Dendritic cell treated with granulocyte-macrophage colony-stimulating factor and Interleukin-4, amounts not matched to agents 40 ng/mL and 50 ng/mL, for 4 days (primary cell): ENCODE measurements at regions not wholly inside any gene's neighbourhood (a gene's known extent, or its start where the extent isn't known, plus 50 kb on each side); places are given as distances from the start of the nearest gene placed in this dataset.

ENCODE experiments used
- H3K27ac Mint-ChIP-seq: one replicate; pipeline ENCODE4 v1.8.0; 2022; ENCODE audit warnings: mild to moderate bottlenecking, mixed read lengths
- H3K27me3 Mint-ChIP-seq: one replicate; pipeline ENCODE4 v1.8.0; 2022; ENCODE audit warnings: mild to moderate bottlenecking, mixed read lengths
- H3K36me3 Mint-ChIP-seq: one replicate; pipeline ENCODE4 v1.8.0; 2022; ENCODE audit warnings: low read depth, mixed read lengths
- H3K4me1 Mint-ChIP-seq: one replicate; pipeline ENCODE4 v1.8.0; 2022; ENCODE audit warnings: low read depth, mixed read lengths
- H3K4me3 Mint-ChIP-seq: one replicate; pipeline ENCODE4 v1.8.0; 2022; ENCODE audit warnings: mild to moderate bottlenecking, moderate library complexity, mixed read lengths
- H3K9me3 Mint-ChIP-seq: one replicate; pipeline ENCODE4 v1.8.0; 2022; ENCODE audit warnings: mixed read lengths
- intact Hi-C: fragments of 100-400 bp; cut with micrococcal nuclease; formaldehyde crosslinking; loops from one replicate; pipeline ENCODE4 v1.15.0; 2022

DNA sequence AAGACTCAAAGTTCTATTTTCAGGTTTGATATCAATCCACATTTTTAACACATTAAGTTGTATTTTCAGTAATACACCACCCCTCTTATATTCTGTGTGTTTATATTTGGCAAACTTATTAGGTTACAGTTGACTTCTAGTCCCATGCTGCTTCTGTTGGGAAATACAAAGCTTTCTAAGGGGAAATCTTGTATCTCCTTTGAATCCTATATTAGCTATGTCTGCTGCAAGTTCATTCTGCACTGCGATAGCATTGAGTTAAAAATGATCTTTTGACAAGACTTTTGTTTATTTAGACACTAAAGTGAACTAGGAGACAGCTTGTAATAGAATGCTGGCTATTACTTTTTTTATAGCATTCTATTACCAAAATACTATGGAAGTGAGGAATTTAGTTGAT lies 625.1 kb upstream of the ANKRD30A start:
- H3K27ac Mint-ChIP-seq: no peak overlapping the region
- intact Hi-C loops: no loop called here
- H3K4me3 Mint-ChIP-seq: no peak overlapping the region

DNA sequence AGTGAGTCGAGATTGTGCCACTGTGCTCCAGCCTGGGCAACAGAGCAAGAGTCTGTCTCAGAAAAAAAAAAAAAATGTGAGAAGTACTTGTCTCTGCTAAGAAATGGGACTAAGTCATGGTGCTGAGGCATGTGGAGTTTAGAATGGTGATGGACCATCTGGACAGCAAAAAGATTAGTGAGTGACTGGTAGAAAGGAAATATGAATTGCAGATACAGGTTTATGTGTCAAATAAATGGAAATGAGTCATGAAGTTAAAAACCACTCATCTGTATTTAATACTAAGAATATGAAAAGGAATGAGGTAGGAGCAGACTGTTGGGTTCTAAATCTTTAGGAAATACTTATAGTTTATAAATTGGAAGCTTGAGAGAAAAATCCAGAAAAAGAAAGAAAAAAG lies 625.7 kb upstream of the ANKRD30A start:
- H3K27me3 Mint-ChIP-seq: no peaks in the 10 kb centered on the region
- intact Hi-C loops: no loop called here

More for the DNA sequence above, 625.1 kb upstream of the ANKRD30A start:
- H3K9me3 Mint-ChIP-seq: peaks cover 8% of the 10 kb centered on the region
- no peaks in the 10 kb centered on the region for H3K36me3 Mint-ChIP-seq
- H3K27me3 Mint-ChIP-seq: no peaks in the 10 kb centered on the region
- no peaks in the 10 kb centered on the region for H3K4me1 Mint-ChIP-seq

DNA sequence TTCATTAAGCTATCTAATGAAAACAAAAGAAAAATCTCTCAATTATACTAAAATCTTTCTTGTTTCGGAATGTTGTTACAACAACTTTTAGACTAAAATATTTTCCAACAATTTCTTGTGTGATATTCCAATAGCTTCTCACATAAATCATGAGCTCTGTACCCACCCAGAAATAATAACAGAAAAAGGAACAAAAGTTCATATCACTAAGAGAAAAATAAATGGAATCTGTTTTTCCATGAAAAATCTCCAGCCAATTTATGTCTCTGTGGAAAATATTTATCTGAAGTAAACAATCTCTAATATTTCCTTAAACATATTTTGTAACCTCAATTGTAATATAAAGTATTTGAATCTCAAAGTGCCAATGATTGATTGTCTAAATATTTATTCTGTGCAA lies 628.6 kb upstream of the ANKRD30A start:
- H3K27me3 Mint-ChIP-seq: no peaks in the 10 kb centered on the region
- H3K9me3 Mint-ChIP-seq: no peaks in the 10 kb centered on the region
- no peak overlapping the region for H3K27ac Mint-ChIP-seq
- no peaks in the 10 kb centered on the region for H3K4me1 Mint-ChIP-seq
- no peaks in the 10 kb centered on the region for H3K36me3 Mint-ChIP-seq
- intact Hi-C loops: no loop called here
- no peak overlapping the region for H3K4me3 Mint-ChIP-seq

More for the DNA sequence above, 625.7 kb upstream of the ANKRD30A start:
- Mint-ChIP-seq H3K4me3 (no peak overlapping the region), H3K9me3 (peaks cover 8% of the 10 kb centered on the region), H3K4me1 (no peaks in the 10 kb centered on the region), H3K27ac (no peak overlapping the region), H3K36me3 (no peaks in the 10 kb centered on the region)

DNA sequence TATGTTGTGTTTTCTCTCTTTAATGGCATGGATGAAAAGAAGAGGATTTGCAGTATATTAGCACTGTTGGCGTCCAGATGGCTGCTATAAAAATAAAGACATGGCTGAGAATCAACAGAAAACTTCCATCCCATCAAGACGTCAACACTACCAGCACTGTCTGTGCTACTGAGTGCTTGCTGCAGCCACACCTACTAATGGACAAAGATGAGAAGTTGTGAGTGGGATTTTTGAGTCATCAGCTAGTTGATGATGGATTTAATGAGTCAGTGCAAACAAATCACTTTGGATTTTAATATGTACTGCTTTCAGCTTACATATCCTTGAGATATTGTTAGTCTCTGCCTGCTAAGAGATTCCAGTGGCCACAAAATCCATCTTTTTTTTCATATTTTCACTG lies 631.0 kb upstream of the ANKRD30A start:
- Mint-ChIP-seq H3K4me3 (no peak overlapping the region), H3K27ac (no peak overlapping the region), H3K9me3 (peaks cover 11% of the 10 kb centered on the region), H3K36me3 (no peaks in the 10 kb centered on the region), H3K4me1 (no peaks in the 10 kb centered on the region), H3K27me3 (no peaks in the 10 kb centered on the region)
- intact Hi-C loops: no loop called here

DNA sequence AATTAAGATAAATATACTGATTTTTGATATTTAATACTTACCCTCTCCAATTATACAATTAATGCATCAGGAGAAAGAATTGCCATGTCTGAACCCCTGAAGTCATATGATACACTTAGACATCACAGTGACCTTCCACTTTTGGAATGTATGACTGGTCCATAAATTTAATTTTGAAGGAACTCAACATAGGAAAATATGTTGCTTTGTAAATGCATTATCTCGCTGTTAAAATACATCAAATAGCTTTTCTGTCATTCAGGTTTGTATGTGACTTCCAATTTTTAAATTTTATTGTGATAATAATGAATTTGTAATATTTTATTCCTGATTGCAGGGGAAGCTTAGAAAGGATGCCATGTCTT lies 631.9 kb upstream of the ANKRD30A start:
- peaks cover 18% of the 10 kb centered on the region for H3K9me3 Mint-ChIP-seq
- no peaks in the 10 kb centered on the region for H3K27me3 Mint-ChIP-seq
- H3K4me3 Mint-ChIP-seq: no peak overlapping the region
- no peaks in the 10 kb centered on the region for H3K36me3 Mint-ChIP-seq
- H3K27ac Mint-ChIP-seq: no peak overlapping the region
- H3K4me1 Mint-ChIP-seq: no peaks in the 10 kb centered on the region
- intact Hi-C loops: no loop called here

DNA sequence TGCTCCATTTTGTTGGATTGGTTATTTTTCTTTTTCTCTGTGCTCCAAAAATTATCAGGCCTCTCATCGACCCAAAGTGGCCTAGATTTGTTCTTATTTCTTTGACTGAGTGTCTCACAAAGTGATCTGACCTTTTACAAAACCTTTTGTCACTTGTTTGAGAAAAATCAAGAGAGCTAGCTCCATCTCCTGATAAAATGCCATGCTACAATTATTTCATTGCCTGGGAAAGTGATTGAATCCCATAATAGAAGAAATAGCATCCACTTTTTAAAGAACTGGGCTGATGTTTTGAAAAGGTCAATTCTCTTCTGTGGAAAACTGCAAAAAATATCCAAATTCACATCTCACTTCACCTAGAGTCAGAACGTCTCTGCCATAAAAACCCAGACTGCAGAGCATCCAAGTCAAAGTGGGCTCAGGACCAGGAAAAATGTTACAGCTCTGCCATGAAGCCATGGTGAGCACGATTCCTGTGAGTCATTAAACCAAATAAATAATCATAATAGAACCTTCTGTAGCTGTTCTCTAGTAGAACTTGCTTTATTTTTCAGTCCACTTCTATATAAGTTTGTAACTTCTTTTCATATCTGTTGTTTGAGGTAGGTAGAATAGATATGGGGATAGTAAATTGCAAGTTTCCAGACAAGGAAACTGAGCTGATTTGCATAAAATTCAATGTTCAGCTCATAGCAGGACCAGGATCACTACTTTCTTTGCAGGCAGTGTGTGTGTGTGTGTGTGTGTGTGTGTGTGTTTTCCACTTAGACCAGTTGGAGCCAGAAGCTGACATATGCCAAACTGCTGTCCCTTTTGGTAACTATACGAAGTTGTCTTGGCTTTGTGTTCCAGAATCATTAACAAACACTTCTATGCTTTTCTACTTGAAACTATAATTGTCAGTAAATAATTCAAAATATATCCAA lies 632.5 kb upstream of the ANKRD30A start:
- H3K9me3 Mint-ChIP-seq: peaks cover 20% of the 10 kb centered on the region
- no peaks in the 10 kb centered on the region for H3K36me3 Mint-ChIP-seq
- no peaks in the 10 kb centered on the region for H3K4me1 Mint-ChIP-seq
- intact Hi-C loops: no loop called here
- no peaks in the 10 kb centered on the region for H3K27me3 Mint-ChIP-seq
- H3K4me3 Mint-ChIP-seq: no peak overlapping the region
- H3K27ac Mint-ChIP-seq: no peak overlapping the region

DNA sequence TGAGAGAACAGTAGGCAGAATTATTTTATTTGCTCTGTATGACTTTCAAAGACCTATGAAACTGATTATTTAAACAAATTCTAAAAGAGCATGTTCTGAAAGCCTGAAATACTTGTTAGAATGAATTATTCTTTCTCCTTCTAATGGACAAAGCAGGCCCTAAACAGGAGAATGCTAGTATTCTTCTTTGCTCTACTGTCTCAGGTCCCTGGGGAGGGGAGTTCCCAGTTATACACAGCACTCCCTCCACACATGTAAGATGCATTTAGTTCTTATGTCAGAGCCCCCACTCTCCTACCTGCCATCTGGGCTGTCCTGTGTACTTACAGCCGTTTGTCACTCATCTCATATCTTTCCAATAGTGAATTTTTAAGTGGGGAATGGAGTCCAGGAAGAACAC lies 633.5 kb upstream of the ANKRD30A start:
- H3K36me3 Mint-ChIP-seq: no peaks in the 10 kb centered on the region

DNA sequence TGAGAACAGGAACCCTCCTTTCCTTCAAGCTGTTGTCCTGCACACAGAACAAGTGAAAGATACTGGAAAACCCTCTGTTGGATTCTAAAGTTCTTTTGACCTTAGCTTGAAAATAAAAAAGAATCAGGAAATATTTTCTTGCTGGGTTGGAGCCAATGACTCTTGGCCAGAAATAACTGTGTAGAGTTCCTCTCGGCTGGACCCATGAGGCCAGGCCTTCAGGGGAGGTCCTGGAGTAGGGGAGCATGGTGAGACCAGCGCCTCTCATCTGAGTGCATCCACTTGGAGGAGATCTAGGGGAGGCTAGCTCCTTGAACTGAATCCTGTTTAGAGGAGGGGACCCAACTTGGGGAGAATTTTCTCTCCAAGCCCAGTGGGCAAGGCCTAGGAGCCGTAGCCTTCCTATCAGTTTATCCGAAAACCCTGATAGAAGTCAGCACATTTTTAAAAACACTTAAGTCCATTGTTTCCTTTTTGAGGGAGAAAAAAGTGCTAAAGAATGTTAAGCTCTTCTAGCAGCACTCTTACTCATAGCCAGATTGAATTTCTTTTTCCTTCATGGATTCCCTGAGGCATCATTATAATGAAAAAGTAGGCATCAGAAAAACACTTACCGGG lies 635.7 kb upstream of the ANKRD30A start:
- Mint-ChIP-seq H3K27ac (no peak overlapping the region), H3K9me3 (peaks cover 20% of the 10 kb centered on the region), H3K36me3 (no peaks in the 10 kb centered on the region), H3K4me1 (no peaks in the 10 kb centered on the region), H3K4me3 (no peak overlapping the region), H3K27me3 (no peaks in the 10 kb centered on the region)
- intact Hi-C loops: no loop called here

More for the DNA sequence above, 633.5 kb upstream of the ANKRD30A start:
- peaks cover 20% of the 10 kb centered on the region for H3K9me3 Mint-ChIP-seq
- intact Hi-C loops: no loop called here
- no peaks in the 10 kb centered on the region for H3K27me3 Mint-ChIP-seq
- H3K4me3 Mint-ChIP-seq: no peak overlapping the region
- H3K27ac Mint-ChIP-seq: no peak overlapping the region
- H3K4me1 Mint-ChIP-seq: no peaks in the 10 kb centered on the region

DNA sequence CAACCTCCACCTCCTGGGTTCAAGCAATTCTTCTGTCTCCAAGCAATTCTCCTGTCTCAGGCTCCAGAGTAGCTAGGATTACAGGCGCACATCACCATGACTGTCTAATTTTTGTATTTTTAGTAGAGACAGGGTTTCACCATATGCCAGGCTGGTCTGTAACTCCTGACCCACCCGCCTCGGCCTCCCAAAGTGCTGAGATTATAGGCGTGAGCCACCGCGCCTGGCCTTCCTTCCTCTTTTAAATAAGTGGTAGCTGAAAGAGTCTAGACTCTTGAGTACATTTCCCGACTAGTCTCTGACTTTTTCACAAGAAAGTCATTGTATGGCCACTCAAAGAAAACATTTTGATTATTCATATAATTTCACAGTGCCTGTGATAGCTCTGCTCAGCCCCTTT lies 636.2 kb upstream of the ANKRD30A start:
- no peak overlapping the region for H3K4me3 Mint-ChIP-seq
- no peaks in the 10 kb centered on the region for H3K36me3 Mint-ChIP-seq
- intact Hi-C loops: no loop called here
- no peaks in the 10 kb centered on the region for H3K27me3 Mint-ChIP-seq
- no peaks in the 10 kb centered on the region for H3K4me1 Mint-ChIP-seq
- peaks cover 20% of the 10 kb centered on the region for H3K9me3 Mint-ChIP-seq
- H3K27ac Mint-ChIP-seq: no peak overlapping the region

DNA sequence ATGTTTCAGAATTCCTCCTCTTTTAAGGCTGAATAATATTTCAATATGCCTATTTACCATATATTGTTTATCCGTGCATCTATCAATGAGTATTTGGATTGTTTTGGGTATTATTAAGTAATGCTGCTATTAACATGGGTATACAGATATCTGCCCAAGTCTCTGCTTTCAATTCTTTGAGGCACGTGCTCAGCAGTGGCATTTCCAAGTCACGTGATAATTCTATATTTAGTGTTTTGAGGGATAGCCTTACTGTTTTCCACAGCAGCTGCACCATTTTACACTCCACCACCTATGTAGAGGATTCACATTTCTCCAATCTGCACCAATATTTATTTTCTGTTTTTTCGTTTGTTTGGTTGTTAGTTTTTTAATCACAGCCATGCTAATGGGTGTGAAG lies 636.8 kb upstream of the ANKRD30A start:
- Mint-ChIP-seq H3K27me3 (no peaks in the 10 kb centered on the region), H3K9me3 (peaks cover 20% of the 10 kb centered on the region), H3K36me3 (no peaks in the 10 kb centered on the region), H3K4me3 (no peak overlapping the region), H3K4me1 (no peaks in the 10 kb centered on the region), H3K27ac (no peak overlapping the region)
- intact Hi-C loops: no loop called here

DNA sequence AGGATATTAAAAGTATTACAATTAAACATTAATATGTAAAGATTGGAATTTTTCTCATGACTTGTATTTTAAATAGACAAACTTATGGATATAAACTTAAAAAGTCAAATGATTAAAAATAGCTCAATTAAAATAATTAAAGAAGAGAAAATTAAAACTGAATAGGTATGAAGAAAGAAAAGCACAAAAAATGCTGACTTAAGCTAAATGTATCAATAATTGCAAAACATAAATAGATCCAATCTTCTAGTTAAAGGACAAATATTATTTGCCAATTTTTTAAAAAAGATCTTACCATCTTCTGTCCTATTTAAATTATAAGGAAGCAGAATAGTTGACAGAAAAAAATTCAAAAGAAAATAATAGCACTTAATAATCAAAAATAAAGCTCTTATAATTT lies 646.3 kb upstream of the ANKRD30A start:
- Mint-ChIP-seq H3K4me3 (no peak overlapping the region), H3K36me3 (no peaks in the 10 kb centered on the region), H3K27ac (no peak overlapping the region), H3K4me1 (no peaks in the 10 kb centered on the region), H3K9me3 (peaks cover 16% of the 10 kb centered on the region), H3K27me3 (no peaks in the 10 kb centered on the region)
- intact Hi-C loops: no loop called here

DNA sequence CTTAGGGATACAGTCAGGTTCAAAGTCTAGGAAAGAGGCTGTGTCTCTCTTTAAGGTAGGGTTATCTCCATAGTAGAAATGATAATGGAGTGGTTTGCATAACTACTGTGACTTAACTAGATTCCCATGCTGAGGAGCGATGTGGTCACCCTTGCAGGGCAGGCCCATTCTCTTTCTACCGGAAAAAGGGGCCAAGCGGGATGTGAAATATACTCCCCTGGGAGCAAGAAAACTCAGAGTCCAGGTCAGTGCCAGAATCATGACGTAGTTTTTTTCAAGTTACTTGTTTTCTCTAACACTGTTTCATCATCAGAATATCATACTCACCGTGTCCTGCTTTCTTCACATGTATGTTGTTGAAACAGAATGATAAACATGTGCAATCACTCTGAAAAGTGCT lies 649.0 kb upstream of the ANKRD30A start:
- Mint-ChIP-seq H3K27me3 (no peaks in the 10 kb centered on the region), H3K36me3 (no peaks in the 10 kb centered on the region), H3K9me3 (peaks cover 3% of the 10 kb centered on the region), H3K27ac (no peak overlapping the region), H3K4me1 (no peaks in the 10 kb centered on the region), H3K4me3 (no peak overlapping the region)
- intact Hi-C loops: no loop called here

DNA sequence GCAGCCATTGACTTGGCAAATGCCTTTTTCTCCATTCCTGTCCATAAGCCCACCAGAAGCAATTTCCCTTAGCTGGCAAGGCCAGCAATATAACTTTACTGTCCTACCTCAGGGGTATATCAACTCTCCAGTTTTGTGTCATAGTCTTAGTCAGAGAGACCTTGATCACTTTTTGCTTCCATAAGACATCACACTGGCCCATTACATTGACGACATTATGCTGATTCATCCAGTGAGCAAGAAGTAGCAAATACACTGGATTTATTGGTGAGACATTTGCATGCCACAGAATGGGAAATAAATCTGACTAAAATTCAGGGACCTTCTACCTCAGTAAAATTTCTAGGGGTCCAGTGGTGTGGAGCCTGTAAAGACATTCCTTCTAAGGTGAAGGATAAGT lies 649.7 kb upstream of the ANKRD30A start:
- no peak overlapping the region for H3K27ac Mint-ChIP-seq
- H3K4me1 Mint-ChIP-seq: no peaks in the 10 kb centered on the region
- no peaks in the 10 kb centered on the region for H3K36me3 Mint-ChIP-seq
- intact Hi-C loops: no loop called here
- H3K9me3 Mint-ChIP-seq: no peaks in the 10 kb centered on the region
- no peaks in the 10 kb centered on the region for H3K27me3 Mint-ChIP-seq
- no peak overlapping the region for H3K4me3 Mint-ChIP-seq

DNA sequence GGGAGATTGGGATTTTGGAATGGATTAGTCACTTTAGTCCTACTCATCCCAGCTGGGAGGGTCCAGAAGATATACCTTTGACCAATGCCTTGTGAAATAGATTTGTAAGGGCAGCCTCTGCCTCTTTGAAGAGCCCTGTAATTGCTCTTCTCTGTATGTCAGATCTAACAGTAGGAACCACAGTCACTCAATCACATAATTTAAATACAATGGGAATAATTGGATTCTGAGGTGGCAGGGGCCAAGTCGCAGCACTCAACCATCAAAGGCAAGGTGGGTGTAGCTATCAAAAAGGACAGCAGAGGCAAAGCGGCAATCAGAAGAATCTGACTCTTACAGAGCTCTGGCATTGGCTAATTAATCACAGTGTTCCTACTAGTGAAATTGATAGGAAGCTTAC lies 650.9 kb upstream of the ANKRD30A start:
- Mint-ChIP-seq H3K4me3 (no peak overlapping the region), H3K27ac (no peak overlapping the region), H3K27me3 (no peaks in the 10 kb centered on the region), H3K9me3 (peaks cover 8% of the 10 kb centered on the region), H3K4me1 (no peaks in the 10 kb centered on the region), H3K36me3 (no peaks in the 10 kb centered on the region)
- intact Hi-C loops: no loop called here

DNA sequence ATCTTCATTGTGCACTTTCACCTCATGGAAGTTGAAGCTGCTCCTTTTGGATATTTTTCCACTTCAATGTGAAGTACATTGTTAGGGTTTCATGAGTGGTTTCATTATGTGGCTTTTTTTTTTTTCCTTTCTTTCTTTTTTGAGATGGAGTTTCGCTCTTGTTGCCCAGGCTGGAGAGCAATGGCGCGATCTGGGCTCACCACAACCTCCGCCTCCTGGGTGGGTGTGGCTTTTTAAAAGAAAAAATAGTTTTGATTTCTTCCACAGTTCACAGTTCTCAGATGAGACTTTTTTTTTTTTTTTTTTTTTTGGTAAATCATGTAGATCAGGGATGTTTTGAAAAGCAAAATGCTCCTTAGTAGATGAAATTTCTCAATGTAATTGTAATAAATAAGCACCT lies 652.3 kb upstream of the ANKRD30A start:
- no peaks in the 10 kb centered on the region for H3K4me1 Mint-ChIP-seq
- H3K9me3 Mint-ChIP-seq: peaks cover 15% of the 10 kb centered on the region
- H3K27me3 Mint-ChIP-seq: no peaks in the 10 kb centered on the region
- intact Hi-C loops: no loop called here
- H3K4me3 Mint-ChIP-seq: no peak overlapping the region
- no peak overlapping the region for H3K27ac Mint-ChIP-seq
- H3K36me3 Mint-ChIP-seq: no peaks in the 10 kb centered on the region
